Trophoblast cell (in vitro differentiated cells and primary cell): ENCODE measurements at regions not wholly inside any gene's neighbourhood (a gene's known extent, or its start where the extent isn't known, plus 50 kb on each side); places are given as distances from the start of the nearest gene placed in this dataset.

ENCODE experiments used
- DNase-seq, 2 donors: peaks; one replicate each; pipeline ENCODE4 v3.0.0-alpha.2; 2016
- H2AFZ ChIP-seq: 2 replicates; pipeline ENCODE4 v1.6.1; 2013; ENCODE audit warnings: low read length, moderate library complexity, mild to moderate bottlenecking; ENCODE audit not compliant: insufficient read depth, poor library complexity
- H2AK5ac ChIP-seq: 2 replicates; pipeline ENCODE4 v1.6.1; 2013; ENCODE audit warnings: mild to moderate bottlenecking, low read length
- H2BK120ac ChIP-seq: 2 replicates; pipeline ENCODE4 v1.6.1; 2013; ENCODE audit warnings: low read length, mild to moderate bottlenecking, moderate library complexity; ENCODE audit not compliant: insufficient read depth, poor library complexity
- H2BK12ac ChIP-seq: 2 replicates; pipeline ENCODE4 v1.6.1; 2013; ENCODE audit warnings: mild to moderate bottlenecking, low read length, moderate library complexity
- H2BK5ac ChIP-seq: 2 replicates; pipeline ENCODE4 v1.6.1; 2013; ENCODE audit warnings: low read length, low read depth, moderate library complexity, mild to moderate bottlenecking; ENCODE audit not compliant: poor library complexity
- H3K14ac ChIP-seq: 2 replicates; pipeline ENCODE4 v1.6.1; 2013; ENCODE audit warnings: mild to moderate bottlenecking, low read length
- H3K18ac ChIP-seq: 2 replicates; pipeline ENCODE4 v1.6.1; 2013; ENCODE audit warnings: mild to moderate bottlenecking, low read length
- H3K23ac ChIP-seq: 2 replicates; pipeline ENCODE4 v1.6.1; 2013; ENCODE audit warnings: low read length
- H3K27ac ChIP-seq: 2 replicates; pipeline ENCODE4 v1.5.1; 2013; ENCODE audit warnings: low read depth, mild to moderate bottlenecking, inconsistent platforms, low read length, moderate library complexity
- H3K27me3 ChIP-seq: 2 replicates; pipeline ENCODE4 v1.6.1; 2013; ENCODE audit warnings: inconsistent platforms, mild to moderate bottlenecking, low read length, moderate library complexity; ENCODE audit not compliant: insufficient read depth
- H3K36me3 ChIP-seq, 2 experiments: 1 replicate in 1 of 2; 2 replicates in 1 of 2; pipeline ENCODE4 v1.6.1; 2013; ENCODE audit warnings: low read length in 2 of 2, mild to moderate bottlenecking in 2 of 2, moderate library complexity in 1 of 2; ENCODE audit not compliant: insufficient read depth in 2 of 2, control insufficient read depth in 1 of 2
- H3K4ac ChIP-seq: 2 replicates; pipeline ENCODE4 v1.6.1; 2013; ENCODE audit warnings: low read depth, mild to moderate bottlenecking, low read length, moderate library complexity
- H3K4me1 ChIP-seq, 2 experiments: 1 replicate in 1 of 2; 2 replicates in 1 of 2; pipeline ENCODE4 v1.6.1; 2013; ENCODE audit warnings: low read length in 2 of 2, mild to moderate bottlenecking in 2 of 2, moderate library complexity in 1 of 2; ENCODE audit not compliant: insufficient read depth in 2 of 2, control insufficient read depth in 1 of 2
- H3K4me2 ChIP-seq: 2 replicates; pipeline ENCODE4 v1.6.1; 2013; ENCODE audit warnings: inconsistent platforms, mild to moderate bottlenecking, low read length, moderate library complexity
- H3K4me3 ChIP-seq: 2 replicates; pipeline ENCODE4 v1.5.1; 2013; ENCODE audit warnings: mild to moderate bottlenecking, low read depth, low read length, inconsistent platforms
- H3K79me1 ChIP-seq: one replicate; pipeline ENCODE4 v1.6.1; 2013; ENCODE audit warnings: low read length
- H3K79me2 ChIP-seq: 2 replicates; pipeline ENCODE4 v1.6.1; 2013; ENCODE audit warnings: low read length, mild to moderate bottlenecking; ENCODE audit not compliant: control insufficient read depth, insufficient read depth, poor library complexity
- H3K9ac ChIP-seq: 2 replicates; pipeline ENCODE4 v1.6.1; 2013; ENCODE audit warnings: mild to moderate bottlenecking, low read length
- H3K9me3 ChIP-seq: 2 replicates; pipeline ENCODE4 v1.6.1; 2013; ENCODE audit warnings: low read depth, mild to moderate bottlenecking, control low read depth, inconsistent platforms, low read length; ENCODE audit not compliant: insufficient read depth
- H4K12ac ChIP-seq: 2 replicates; pipeline ENCODE4 v1.6.1; 2013; ENCODE audit warnings: low read depth, mild to moderate bottlenecking, low read length, moderate library complexity
- H4K8ac ChIP-seq: 2 replicates; pipeline ENCODE4 v1.6.1; 2013; ENCODE audit warnings: low read depth, mild to moderate bottlenecking, low read length, moderate library complexity
- H4K91ac ChIP-seq: one replicate; pipeline ENCODE4 v1.6.1; 2013; ENCODE audit warnings: low read depth, mild to moderate bottlenecking, low read length, moderate library complexity
- WGBS: extraction: QIAGEN DNeasy Blood & Tissue Kit; methylation state at CpG from one replicate; pipeline ENCODE4 v1.1.7; 2013; ENCODE audit warnings: missing lambda C conversion rate; ENCODE audit not compliant: insufficient read length, insufficient coverage; ENCODE audit errors: extremely low coverage; 5-methylcytosine and 5-hydroxymethylcytosine counted together

DNA sequence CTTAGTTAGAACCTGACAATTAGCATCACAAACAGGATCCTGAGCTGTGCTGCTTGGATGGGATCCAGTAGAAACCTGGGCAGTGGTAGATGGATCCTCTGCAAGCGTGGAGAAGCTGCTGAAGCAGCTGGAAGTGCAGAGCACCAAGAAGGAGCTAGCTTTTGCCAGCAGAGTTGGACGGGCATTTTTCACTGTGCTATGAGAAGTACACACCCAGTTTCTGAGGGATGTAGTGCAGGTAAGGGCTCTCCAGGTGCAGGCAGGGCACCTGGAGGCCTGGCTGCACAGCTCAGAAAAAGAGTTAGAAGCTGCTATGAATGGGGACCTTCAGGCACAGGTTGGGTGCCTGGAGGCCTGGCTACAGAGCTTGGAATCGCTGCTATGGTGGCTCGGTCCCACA, 623.9 kb upstream of the NUDT12 start:
- WGBS, result no CpG with 5 or more reads among the region's 4 CpGs
- no peak overlapping the region for H2BK5ac ChIP-seq
- H3K79me1 ChIP-seq, result no peaks in the 10 kb centered on the region
- peaks cover 16% of the 10 kb centered on the region for H3K9me3 ChIP-seq
- H2AFZ ChIP-seq, result no peak overlapping the region
- H3K27ac ChIP-seq, result no peak overlapping the region
- no peak overlapping the region for H4K12ac ChIP-seq
- no peak overlapping the region for H2BK120ac ChIP-seq
- H3K18ac ChIP-seq, result no peak overlapping the region
- H3K27me3 ChIP-seq, result no peaks in the 10 kb centered on the region
- H4K8ac ChIP-seq, result no peak overlapping the region
- no peaks in the 10 kb centered on the region for H3K79me2 ChIP-seq
- no peak overlapping the region for H2BK12ac ChIP-seq
- no peak overlapping the region for H3K23ac ChIP-seq
- H2AK5ac ChIP-seq, result no peak overlapping the region
- H3K14ac ChIP-seq, result no peak overlapping the region
- no peak overlapping the region for H3K9ac ChIP-seq
- H3K4me3 ChIP-seq, result no peak overlapping the region
- H3K4me1 ChIP-seq, result no peaks in the 10 kb centered on the region
- H3K36me3 ChIP-seq, result no peaks in the 10 kb centered on the region
- H3K4ac ChIP-seq, result no peak overlapping the region
- H3K4me2 ChIP-seq, result no peak overlapping the region
- H4K91ac ChIP-seq, result no peak overlapping the region
- no peak for DNase-seq

DNA sequence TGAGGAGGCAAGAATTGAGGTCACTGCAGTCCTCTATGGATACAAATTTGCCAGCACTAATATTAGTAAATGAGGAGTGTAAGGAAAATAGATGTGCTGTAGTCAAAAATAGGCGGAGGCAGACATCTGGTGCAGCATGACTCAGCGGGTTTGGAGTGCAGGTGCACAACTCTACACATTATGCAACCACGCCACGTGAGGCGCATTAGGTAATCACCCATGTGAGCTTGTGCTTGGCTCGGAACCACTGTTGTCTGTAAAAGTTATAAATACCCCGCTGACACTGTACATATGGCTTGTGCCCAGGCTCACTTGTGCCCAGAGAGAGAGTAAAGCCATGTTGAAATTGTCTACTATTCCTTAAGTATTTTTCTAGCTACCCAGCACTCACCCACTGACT, 623.5 kb upstream of the NUDT12 start:
- H3K4me3 ChIP-seq, result no peak overlapping the region
- no peak overlapping the region for H3K27ac ChIP-seq
- H3K14ac ChIP-seq, result no peak overlapping the region
- H2BK5ac ChIP-seq, result no peak overlapping the region
- H3K23ac ChIP-seq, result no peak overlapping the region
- no CpG with 5 or more reads among the region's 7 CpGs for WGBS
- no peak overlapping the region for H2BK12ac ChIP-seq
- no peak overlapping the region for H2AFZ ChIP-seq
- H4K12ac ChIP-seq, result no peak overlapping the region
- H3K27me3 ChIP-seq, result no peaks in the 10 kb centered on the region
- no peak overlapping the region for H2AK5ac ChIP-seq
- no peaks in the 10 kb centered on the region for H3K79me1 ChIP-seq
- no peak overlapping the region for H3K4ac ChIP-seq
- H3K9me3 ChIP-seq, result peaks cover 16% of the 10 kb centered on the region
- no peak overlapping the region for H4K8ac ChIP-seq
- no peaks in the 10 kb centered on the region for H3K79me2 ChIP-seq
- DNase-seq, result peak; percentile 50 to 76
- no peak overlapping the region for H2BK120ac ChIP-seq
- no peak overlapping the region for H3K4me2 ChIP-seq
- no peaks in the 10 kb centered on the region for H3K4me1 ChIP-seq
- no peak overlapping the region for H3K18ac ChIP-seq
- H3K9ac ChIP-seq, result no peak overlapping the region
- no peak overlapping the region for H4K91ac ChIP-seq
- H3K36me3 ChIP-seq, result no peaks in the 10 kb centered on the region

DNA sequence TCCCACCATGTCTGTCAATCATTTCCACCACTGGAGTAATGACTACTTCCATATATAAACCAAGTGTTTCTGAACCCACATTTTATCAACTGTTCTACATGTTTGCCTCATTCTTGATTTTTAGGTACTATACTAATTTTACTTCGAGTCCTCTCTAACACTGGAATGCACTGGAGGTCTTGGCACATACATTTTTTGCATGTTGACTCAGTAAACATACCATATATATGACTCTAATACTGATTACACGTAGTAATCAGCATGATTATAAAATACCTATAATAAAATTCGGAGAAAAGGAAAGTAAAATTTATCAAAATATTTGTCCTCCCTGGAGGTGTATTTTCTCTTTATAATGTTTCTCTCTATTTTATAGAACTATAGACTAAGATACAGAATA, 621.7 kb upstream of the NUDT12 start:
- H3K4me2 ChIP-seq, result no peak overlapping the region
- no peak for DNase-seq
- H3K18ac ChIP-seq, result no peak overlapping the region

DNA sequence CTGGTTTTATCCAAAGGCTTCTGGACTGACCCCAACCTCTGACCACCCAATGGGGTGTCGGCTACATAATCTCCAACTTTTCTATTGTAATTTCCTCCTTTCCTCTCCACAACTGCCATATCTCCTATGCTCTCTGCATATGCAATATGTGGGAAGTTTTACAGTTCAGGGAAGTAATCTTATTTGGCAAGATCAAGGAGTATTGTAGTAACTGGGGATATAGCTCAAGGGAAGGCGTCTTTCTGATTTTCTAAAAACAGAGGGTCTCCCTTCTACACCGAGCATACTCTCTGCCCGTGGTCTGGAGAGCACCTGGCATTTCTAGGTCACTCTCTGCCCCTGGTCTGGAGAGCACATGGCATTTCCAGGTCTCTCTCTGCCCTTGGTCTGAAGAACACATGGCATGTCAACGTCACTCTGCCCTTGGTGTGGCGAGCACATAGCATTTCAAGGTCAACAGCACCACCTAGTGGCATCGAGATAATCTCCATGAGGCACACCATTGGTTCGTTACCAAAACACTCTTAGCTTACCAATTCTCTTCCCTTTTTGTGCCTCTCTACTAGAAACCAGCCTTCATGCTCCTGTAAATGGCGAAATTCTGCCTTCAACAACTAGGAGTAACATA, 616.4 kb upstream of the NUDT12 start:
- Histone ChIP-seq H3K9ac (no peak overlapping the region), H3K27me3 (no peaks in the 10 kb centered on the region), H4K12ac (no peak overlapping the region), H3K4ac (no peak overlapping the region), H3K4me2 (no peak overlapping the region), H4K8ac (no peak overlapping the region), H3K4me3 (no peak overlapping the region), H2BK5ac (no peak overlapping the region), H3K23ac (no peak overlapping the region), H3K27ac (no peak overlapping the region), H2BK12ac (no peak overlapping the region), H3K9me3 (peaks cover 6% of the 10 kb centered on the region), H3K79me2 (no peaks in the 10 kb centered on the region), H3K14ac (no peak overlapping the region), H3K79me1 (no peaks in the 10 kb centered on the region), H4K91ac (no peak overlapping the region), H3K4me1 (no peaks in the 10 kb centered on the region), H2BK120ac (no peak overlapping the region), H2AK5ac (no peak overlapping the region), H2AFZ (no peak overlapping the region), H3K36me3 (no peaks in the 10 kb centered on the region), H3K18ac (no peak overlapping the region)
- DNase-seq, result peak; percentile 61 to 89
- no CpG with 5 or more reads among the region's 9 CpGs for WGBS

More for the DNA sequence above, 621.7 kb upstream of the NUDT12 start:
- Histone ChIP-seq H2BK12ac (no peak overlapping the region), H2BK5ac (no peak overlapping the region), H3K27ac (no peak overlapping the region), H3K4me1 (no peaks in the 10 kb centered on the region), H4K8ac (no peak overlapping the region), H3K79me1 (no peaks in the 10 kb centered on the region), H2AK5ac (no peak overlapping the region), H3K9me3 (peaks cover 16% of the 10 kb centered on the region), H4K12ac (no peak overlapping the region), H2AFZ (no peak overlapping the region), H2BK120ac (no peak overlapping the region), H3K23ac (no peak overlapping the region), H3K36me3 (no peaks in the 10 kb centered on the region), H3K4ac (no peak overlapping the region), H4K91ac (no peak overlapping the region), H3K9ac (no peak overlapping the region), H3K14ac (no peak overlapping the region), H3K4me3 (no peak overlapping the region), H3K79me2 (no peaks in the 10 kb centered on the region), H3K27me3 (no peaks in the 10 kb centered on the region)
- WGBS, result no CpG with 5 or more reads among the region's 3 CpGs
